Fibroblast of pulmonary artery (primary cell): ENCODE measurements at regions not wholly inside any gene's neighbourhood (a gene's known extent, or its start where the extent isn't known, plus 50 kb on each side); places are given as distances from the start of the nearest gene placed in this dataset.

Experiments used
- DNase-seq: peaks from one replicate; pipeline ENCODE4 v3.0.0-alpha.2; 2010; ENCODE audit warnings: low read depth
- H3K4me3 ChIP-seq: replicated peaks from 2 replicates; pipeline ENCODE4 v1.5.1; 2011; ENCODE audit warnings: low read depth, mild to moderate bottlenecking, control low read depth, low read length, moderate library complexity
- CTCF ChIP-seq: IDR thresholded peaks from 2 replicates; pipeline ENCODE4 v1.5.1; 2011; ENCODE audit warnings: mild to moderate bottlenecking, control low read depth, low read length, inconsistent platforms; ENCODE audit errors: missing control alignments

GRCh38 chr15:39128746-39129145 is 452.1 kb upstream of the THBS1 start:
- H3K4me3 ChIP-seq, result no peak overlapping the region
- DNase-seq, result no peak
- TF ChIP-seq CTCF, result no peak

GRCh38 chr15:39130556-39131379 is 450.1 kb upstream of the THBS1 start:
- DNase-seq, result peak; percentile 56
- H3K4me3 ChIP-seq, result no peak overlapping the region
- TF ChIP-seq CTCF, result no peak

- H3K4me3 ChIP-seq, result no peak overlapping the region
- TF ChIP-seq CTCF, result no peak
- no peak for DNase-seq
Observed at GRCh38 chr15:39131609-39132008, 449.3 kb upstream of the THBS1 start.

- no peak for TF ChIP-seq CTCF
- no peak overlapping the region for H3K4me3 ChIP-seq
- peak; percentile 63 for DNase-seq
Observed at GRCh38 chr15:39132070-39132469, 448.8 kb upstream of the THBS1 start.

GRCh38 chr15:39132954-39133600 is 447.8 kb upstream of the THBS1 start:
- DNase-seq, result peak; percentile 96
- TF ChIP-seq CTCF, result no peak
- H3K4me3 ChIP-seq, result no peak overlapping the region

GRCh38 chr15:39134282-39134681 is 446.6 kb upstream of the THBS1 start:
- no peak overlapping the region for H3K4me3 ChIP-seq
- no peak for TF ChIP-seq CTCF
- DNase-seq, result no peak
